HG03439 (cell line): ENCODE measurements at regions not wholly inside any gene's neighbourhood (a gene's known extent, or its start where the extent isn't known, plus 50 kb on each side); places are given as distances from the start of the nearest gene placed in this dataset.
"Not testable (repeated sequence)": the region's sequence is repeated elsewhere in the genome, so short reads cannot be mapped to it uniquely, and the experiment has no call there.

ENCODE experiments used
- ATAC-seq: cut with Tn5 transposase; IDR thresholded peaks from one replicate; pipeline ENCODE4 v1.9.1; 2021; ENCODE audit warnings: mild to moderate bottlenecking, moderate library complexity; ENCODE audit not compliant: unreplicated experiment

DNA sequence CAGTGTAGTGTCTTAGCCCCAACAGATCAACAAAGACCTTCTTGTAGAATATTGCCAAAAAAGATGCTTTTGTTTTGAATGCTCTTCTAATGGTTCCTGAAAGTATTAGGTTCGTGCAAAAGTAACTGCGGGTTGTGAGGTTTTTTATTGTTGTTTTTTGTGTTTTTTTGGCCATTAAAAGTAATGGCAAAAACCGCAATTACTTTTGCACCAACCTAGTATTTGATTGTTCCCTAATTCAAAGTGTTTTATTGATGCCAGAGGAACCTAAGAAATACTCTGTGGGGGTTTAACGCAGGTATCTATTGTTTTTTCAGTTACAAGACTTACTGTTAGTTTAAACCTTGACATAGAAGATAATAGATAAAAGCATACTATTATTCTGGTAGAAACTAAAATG is 150.8 kb upstream of the DAAM1 start:
- no peak for ATAC-seq

DNA sequence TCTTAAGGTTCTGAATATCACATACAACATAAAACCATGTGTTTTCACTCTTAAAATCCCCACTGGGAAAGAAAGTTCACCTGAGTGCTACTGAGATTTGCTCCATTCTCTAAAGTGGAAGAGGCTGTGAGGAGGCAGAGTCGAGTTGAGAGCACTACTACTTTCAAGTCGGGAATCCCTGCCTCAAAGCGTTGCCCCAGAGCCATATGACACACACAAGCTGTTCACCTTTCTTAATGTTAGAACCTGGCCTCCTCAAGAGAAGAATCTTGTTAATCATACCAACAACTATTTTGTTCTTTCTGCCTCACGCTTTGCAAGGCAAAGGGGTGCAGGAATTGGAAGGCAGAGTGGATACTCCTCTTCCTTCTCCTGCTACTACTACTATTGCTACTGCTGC is 149.7 kb upstream of the DAAM1 start:
- no peak for ATAC-seq

DNA sequence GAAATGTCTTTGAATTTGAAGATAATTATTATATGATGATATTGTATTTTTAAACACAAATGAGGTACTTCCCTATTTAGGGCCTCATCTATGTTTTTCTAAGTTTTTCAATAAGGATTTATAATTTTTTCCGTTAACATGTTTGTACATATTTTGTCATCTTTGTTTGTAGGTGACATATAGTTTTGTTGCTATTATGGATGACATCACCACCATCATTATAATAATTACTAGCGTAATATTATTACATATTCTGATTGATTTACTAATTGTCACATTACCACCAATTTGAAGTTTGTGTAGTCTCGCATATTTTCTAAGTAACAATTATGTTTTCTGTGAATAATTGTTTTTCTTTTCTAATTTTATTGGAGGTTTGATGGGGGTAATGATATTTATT is 147.2 kb upstream of the DAAM1 start:
- ATAC-seq = no peak

DNA sequence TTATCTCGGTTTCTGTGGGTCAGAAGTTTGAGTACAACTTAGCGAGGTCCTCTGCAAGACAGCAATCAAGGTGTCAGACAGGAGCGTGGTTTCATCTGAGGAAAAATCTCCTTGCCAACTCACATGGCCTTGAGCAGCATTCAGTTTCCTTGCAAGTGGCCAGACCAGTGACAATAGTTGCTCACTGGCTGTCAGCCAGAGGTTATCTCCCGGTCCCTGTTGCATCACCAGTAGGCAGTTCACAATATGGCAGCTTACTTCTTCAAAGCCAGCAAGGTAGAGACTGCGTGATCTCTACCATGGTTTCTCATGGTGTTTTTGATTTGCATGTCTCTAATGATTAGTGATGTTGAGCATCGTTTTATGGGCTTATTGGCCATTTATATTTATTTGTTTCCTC is 143.8 kb upstream of the DAAM1 start:
- ATAC-seq = no peak

DNA sequence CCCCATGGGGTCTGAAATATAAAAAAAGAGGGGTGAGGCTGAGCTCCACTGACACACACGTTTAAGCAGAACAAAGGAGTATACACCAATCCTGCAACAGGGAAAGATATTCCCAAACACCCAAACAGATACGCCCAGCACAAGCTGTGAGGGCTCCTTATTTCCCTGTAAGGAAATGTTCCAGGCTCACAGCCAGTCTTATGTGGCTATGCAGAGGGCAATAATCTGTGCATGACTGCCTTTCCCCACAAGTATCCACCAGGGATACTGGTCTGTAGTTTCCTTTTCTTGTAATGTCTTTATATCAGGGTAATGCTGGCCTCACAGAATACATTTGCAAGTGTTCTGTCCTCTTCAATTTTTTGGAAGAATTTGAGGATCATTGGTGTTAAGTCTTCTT is 141.7 kb upstream of the DAAM1 start:
- ATAC-seq = no peak

DNA sequence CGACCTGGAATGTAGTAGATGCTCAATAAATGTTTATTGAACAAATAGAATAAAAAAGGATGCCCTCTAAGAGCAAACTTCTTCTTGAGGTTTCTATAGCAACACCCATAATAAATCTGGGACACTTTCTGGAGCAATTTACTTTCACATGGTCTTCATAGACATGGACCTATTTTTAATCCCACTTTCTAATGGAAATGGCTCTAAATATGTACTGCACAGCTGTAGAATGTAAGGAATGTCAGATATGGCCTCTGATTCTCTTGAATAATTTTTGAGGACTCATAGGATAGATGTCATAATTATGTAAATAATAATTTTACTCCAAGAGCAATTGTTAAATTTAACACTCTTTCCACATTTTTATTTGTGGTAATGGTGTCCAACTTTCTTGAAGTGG is 133.5 kb upstream of the DAAM1 start:
- no peak for ATAC-seq

DNA sequence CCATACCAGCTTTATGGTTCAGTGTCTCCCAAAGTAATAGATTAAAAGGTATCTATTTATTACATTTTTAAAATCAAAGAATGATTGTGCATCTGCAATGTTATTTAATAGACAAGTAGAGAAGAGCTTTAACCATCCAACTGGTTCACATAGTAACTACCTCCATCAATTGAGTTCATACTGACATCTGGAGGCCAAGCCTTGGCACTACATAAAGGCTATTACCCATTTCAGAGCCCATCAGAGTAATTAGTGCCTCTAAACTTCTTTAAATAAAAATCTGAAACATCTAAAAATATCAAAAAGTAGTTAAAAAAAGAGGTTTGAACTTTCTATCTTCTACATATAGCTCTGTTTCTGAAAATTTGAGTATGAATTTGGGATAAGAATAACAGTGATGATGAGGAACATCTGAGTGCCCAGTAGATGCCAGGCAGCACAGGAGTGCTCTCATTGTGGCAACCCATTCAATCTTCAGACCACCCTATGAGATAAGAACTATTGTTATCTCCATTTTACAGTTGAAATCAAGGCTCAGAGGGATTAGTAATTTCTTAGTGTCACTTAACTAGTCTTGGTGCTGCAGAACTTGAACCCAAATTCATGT is 132.9 kb upstream of the DAAM1 start:
- ATAC-seq = no peak

DNA sequence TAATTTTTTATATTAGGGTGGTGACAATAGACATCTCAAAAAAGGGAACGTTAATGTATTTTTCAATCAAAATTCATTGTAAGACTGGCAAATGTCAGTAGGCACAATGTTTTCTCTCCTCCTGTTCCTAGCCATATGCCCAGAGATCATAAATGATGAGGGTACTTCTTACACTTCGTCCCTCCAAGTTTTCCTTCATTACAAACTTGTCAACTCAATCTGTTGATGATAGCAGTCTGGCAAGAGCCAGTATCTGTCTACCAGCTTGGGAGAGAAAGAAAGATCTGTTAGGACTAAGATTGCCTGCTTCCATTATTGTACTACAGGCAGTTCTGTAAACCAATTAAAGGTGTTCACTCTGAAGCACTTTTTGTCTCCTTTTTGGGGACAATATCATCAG is 130.9 kb upstream of the DAAM1 start:
- no peak for ATAC-seq

DNA sequence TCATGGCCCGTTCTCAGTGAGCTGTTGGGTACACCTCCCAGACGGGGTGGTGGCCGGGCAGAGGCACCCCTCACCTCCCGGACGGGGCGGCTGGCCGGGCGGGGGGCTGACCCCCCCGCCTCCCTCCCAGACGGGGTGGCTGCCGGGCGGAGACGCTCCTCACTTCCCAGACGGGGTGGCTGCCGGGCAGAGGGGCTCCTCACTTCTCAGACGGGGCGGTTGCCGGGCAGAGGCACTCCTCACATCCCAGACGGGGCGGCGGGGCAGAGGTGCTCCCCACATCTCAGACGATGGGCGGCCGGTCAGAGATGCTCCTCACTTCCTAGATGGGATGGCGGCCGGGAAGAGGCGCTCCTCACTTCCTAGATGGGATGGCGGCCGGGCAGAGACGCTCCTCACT is 129.7 kb upstream of the DAAM1 start:
- not testable (repeated sequence) for ATAC-seq

DNA sequence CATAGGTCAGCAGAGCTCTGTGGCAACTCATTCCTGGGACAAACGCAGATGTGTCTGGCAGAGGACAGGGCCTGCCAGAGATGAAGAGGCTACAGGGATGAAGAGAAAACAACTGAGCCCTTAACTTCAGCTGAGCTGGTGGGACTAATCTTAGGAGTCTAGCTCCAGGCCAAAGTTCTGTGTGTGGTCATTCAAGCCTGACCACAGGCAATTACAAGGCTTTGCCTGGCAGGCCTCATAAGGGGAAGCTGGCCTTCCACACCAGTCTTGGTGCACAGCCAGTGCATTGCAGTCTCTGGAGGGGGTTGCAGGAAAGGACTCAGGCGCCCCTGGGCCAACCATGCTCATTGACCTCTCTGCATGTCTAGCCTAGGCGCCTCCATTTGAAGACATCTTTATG is 127.6 kb upstream of the DAAM1 start:
- ATAC-seq = no peak

DNA sequence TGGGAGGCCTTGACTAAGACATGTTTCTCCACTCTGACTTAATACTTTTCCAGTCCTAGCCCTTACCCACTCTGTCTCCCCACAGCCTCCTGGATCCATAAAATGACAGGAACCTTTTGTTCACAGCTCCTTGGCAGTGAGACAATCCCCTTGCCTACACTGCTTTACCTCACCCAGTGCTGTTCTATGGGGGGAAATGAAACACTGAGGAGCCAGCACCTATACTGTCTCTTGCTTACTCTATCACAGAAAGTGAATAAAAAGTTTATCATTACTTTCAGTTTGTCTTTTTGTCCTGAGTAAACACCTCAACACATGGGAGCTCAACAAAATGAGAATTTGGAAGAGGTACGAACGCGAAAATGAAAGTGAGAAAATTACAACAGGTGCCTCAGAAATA is 127.2 kb upstream of the DAAM1 start:
- ATAC-seq = no peak

DNA sequence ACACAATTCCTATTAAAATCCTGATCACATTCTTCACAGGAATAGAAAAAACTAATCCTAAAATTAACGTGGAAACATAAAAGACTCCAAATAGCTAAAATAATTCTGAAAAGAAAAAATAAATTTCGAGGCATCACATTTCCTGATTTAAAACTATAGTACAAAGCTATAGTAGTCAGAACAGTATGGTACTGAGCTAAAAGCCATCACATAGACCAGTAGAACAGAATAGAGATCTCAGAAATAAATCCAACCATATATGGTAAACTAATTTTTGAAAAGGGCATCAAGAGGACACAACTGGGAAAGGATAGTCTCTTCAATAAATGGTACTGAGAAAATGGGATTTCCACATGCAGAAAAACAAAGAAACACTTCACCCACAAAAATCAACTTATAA is 125.2 kb upstream of the DAAM1 start:
- no peak for ATAC-seq

DNA sequence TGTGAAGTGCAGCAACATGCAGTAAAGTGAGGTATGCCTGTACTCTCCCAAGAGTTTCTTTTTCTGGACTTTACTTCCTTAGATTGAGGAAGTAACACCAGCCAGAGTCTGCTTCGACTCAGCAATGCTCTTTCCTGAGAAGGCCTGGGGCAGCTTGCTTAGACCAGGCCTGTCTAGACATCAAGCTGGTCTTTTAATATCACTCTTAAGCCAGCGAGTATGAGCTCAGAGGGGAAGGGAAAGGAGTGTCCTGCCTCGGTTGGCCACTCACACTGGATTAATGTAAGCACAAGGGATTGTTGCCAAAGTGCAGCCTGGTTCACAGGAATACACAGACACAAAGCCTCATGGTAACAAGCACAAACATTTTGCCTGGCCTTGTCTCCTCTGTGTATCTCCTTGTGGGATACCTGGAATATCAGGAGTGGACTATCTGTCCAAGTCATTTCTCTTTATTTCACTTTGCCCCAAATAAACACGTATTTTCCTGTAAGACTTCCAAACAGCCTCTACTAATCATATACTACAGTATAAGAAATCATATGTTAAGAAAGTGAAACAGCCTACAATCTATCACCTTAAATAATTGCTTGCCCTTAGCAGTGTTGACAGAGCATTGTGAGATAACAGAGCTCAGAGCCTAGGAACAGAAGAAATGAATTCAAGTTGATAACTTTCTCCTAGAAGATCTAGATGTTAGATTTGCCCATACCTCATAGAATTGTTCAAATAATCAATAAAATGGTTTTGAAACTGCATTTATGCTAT is 121.2 kb upstream of the DAAM1 start:
- no peak for ATAC-seq

DNA sequence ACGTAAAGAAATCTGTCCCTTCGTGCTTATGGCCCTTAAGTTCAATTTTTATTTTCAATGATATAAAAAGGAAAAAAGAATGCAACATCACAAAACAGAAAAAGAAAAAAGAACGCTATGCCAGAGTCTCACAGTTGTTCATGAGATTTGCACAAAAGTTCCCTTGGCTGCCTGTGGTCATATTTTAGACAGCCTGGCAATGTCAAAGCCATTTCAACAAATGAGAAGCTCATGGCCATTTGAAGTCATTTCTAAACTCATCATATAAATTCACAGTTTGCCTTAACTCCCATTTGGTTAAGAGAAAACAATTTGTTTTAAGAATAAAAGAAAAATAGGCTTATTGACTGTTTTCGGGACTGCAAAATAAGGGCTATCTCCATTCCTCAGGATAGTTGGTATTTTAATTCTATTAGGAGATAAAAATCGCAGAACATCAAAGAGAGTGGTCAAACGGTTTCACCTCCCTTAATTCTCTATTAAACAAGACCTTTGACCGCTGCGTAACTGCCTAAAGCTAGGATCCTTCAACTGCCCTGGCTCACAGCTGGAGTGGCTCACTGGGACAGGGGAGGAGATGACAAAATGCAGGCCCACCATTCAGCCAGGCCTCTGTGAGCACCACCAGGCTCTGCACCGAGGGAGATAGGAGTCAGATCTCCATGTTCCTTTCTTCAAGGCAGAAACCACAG is 119.2 kb upstream of the DAAM1 start:
- ATAC-seq = no peak

DNA sequence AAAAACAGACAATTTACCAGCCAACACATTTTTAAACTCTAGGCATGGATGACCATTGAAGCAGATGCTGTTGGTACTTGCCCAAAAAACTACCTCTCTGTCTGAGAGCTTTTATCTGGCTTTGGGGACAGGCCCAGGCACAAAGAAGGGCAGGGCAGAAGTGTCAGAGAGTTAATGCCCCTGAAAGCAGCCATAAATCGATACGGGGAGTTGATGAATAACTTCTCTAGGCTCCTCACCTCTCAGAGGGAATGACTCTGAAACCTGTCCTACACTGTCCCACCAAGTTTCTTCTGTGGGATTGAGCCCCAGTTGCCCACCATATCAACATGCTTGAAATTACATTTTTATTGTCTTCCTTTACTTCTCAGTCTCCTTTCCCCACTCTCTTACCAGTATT is 113.0 kb upstream of the DAAM1 start:
- ATAC-seq = no peak

DNA sequence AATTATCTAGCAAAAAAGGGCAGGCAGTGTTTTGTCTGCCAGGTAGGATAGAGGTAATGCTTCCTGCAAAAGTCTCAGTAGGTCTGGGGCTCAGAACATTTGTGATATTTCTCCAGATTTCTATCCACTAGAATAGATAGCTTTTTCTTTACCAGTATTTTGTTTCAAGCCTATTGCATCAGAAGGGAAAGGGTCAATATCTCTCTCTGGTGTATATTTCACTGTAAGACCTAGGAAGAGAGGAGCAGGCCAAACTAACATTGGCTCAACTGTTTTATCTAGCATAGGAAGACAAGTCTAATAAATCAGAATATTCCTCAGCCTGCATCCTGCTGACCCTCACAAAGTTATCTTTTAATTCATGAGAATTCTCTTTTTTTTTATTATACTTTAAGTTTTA is 106.7 kb upstream of the DAAM1 start:
- no peak for ATAC-seq

DNA sequence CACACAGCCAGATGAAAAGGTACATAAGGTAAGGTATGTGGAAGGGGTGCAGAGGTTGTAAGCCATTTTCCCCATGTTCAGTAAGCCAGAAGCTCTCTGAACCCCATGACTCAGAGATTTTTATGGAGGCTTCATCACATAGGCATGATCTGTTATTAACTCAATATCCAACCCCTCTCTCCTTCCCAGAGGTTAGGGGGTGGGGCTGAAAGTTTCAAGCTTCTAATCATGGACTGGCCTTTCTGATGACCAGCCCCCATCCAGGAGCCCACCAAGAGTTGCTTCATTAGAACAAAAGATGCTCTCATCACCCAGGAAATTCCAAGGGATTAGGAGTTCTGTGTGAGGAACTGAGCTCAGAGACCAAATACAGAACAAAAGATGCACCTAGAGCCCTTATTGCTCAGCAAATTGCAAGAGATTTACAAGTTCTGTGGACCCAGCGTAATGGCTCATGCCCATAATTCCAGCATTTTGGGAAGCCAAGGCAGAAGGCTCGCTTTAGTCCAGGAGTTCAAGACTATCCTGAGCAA is 103.2 kb upstream of the DAAM1 start:
- ATAC-seq = no peak

DNA sequence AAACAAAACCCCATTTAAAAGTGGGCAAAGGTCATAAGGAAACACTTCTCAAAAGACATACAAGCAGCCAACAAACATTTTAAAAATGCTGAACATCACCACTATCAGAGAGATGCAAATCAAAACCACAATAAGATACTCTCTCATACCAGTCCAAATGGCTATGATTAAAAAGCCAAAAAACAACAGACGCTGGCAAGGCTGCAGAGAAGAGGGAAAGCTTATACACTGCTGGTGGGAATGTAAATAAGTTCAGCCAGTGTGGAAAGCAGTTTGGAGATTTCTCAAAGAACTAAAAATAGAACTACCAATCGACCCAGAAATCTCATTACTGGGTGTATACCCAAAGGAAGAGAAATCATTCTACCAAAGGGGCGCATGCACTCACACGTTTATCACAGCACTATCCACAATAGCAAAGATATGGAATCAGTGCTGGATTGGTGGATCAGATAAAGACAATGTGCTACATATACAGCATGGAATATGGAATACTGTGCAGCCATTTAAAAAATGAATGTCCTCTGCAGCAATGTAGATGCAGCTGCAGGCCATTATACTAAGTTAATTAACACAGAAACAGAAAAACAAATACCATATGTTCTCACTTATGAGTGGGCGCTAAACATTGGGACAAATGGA is 102.1 kb upstream of the DAAM1 start:
- ATAC-seq = no peak

DNA sequence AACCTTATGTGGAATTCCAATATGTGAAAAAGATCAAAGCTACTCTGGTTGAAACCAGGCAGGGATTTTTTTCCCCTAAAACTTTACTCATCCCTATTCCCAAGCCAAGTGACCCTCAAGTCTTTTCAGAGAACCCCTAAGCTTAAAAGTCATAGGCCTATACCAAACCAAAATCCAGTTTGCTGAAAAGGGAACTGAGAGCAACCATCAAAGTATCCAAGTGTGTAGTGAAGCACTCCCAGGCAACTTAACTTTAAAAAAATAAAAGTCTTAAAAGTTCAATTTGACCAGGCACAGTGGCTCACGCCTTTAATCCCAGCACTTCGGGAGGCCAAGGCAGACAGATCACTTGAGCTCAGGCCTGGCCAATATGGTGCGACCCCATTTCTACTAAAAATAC is 101.2 kb upstream of the DAAM1 start:
- no peak for ATAC-seq

DNA sequence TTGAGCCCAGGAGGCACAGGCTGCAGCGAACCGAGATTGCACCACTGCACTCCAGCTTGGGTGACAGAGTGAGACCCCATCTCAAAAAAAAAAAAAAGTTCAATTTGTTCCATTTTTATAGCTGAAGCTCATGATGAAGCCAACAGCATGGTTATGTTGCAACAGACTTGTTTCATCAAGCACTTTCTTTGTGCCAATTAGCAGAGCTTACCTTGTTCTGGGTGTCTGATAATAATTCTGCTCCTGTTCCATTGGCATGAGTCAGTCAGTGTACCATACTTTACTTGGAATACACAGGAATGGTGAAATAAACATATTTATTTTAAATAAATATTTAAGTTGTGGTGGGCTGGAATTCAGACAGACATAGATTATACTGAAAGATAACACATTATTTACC is 100.8 kb upstream of the DAAM1 start:
- no peak for ATAC-seq

DNA sequence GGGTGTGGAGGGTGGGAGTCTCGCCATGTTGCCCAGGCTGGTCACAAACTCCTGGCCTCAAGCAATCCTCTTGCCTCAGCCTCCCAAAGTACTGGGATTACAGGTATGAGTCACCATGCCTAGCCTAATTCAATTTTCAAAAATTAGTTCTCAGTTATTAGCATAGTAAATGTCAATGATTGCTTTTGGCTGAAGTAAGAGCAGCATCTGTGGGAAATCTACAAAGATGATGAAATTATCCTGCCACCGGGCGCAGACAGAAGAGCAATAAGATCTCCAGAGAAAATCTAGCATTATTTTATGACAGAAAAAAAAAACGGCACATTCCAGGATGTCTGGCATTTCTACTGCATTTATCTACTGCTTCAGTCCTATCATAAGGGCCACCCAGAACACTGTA is 97.9 kb upstream of the DAAM1 start:
- no peak for ATAC-seq

DNA sequence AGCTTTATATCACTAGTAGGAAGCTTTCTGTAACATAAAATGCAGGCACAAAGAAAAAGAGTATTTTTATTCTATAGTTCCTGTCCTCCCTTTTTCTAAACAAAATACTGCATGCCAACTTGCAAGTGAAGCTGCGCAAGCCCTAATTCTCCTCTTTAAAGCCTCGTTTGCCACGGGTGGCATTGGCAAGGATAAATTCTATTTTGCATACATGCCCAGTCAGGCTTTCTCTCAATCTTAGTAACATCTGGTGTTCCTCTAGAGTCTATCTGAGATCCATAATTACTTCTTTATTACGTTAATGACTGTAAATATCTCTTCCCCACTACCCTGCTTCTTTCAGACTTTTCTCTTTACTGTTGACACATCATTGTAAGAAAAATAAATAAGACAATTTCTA is 97.1 kb upstream of the DAAM1 start:
- ATAC-seq = no peak
